GM18505 (cell line): ENCODE measurements at regions not wholly inside any gene's neighbourhood (a gene's known extent, or its start where the extent isn't known, plus 50 kb on each side); places are given as distances from the start of the nearest gene placed in this dataset.

Experiments
- ATAC-seq: cut with Tn5 transposase; IDR thresholded peaks from one replicate; pipeline ENCODE4 v1.9.1; 2021; ENCODE audit not compliant: unreplicated experiment
- POLR2A ChIP-seq: IDR thresholded peaks from 4 replicates; pipeline ENCODE4 v1.6.1; 2011; ENCODE audit warnings: borderline replicate concordance; ENCODE audit not compliant: insufficient read depth, insufficient read length; ENCODE audit errors: extremely low read depth

DNA sequence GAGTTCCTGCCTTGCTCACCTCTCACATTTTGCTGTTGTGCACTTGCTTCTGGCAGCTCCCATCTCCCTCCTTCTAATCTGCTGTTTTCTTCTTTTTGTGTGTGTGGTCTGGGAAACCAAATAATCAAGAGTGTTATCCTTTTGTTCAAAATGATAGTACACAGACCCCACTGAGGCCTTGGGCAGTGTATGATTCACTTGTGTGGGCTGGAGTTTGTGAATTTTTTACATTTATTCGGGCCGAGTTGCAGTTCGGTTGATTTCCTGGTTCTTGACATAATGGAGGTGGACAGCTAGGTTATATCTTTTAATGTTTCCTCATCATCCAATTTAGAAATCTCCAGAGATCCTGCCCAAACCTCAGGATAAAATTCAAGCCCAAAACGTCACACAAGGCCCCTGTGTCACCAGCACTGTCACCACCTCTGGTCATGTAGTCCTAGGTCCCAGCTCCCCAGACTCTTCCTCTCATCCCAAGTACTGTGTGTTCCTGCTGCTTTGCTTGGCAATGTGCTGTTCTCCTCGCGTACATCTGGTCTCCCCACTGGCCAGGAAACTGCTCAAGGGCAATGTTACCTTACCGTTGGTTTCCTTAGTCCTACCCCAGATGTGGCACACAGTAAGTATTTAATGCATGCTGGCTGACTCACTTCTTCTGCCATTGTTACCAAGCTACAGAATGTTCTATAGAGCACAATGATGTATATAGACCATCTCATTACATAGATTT, 55.7 kb upstream of the PHACTR2 start:
- no peak for TF ChIP-seq POLR2A
- no peak for ATAC-seq

DNA sequence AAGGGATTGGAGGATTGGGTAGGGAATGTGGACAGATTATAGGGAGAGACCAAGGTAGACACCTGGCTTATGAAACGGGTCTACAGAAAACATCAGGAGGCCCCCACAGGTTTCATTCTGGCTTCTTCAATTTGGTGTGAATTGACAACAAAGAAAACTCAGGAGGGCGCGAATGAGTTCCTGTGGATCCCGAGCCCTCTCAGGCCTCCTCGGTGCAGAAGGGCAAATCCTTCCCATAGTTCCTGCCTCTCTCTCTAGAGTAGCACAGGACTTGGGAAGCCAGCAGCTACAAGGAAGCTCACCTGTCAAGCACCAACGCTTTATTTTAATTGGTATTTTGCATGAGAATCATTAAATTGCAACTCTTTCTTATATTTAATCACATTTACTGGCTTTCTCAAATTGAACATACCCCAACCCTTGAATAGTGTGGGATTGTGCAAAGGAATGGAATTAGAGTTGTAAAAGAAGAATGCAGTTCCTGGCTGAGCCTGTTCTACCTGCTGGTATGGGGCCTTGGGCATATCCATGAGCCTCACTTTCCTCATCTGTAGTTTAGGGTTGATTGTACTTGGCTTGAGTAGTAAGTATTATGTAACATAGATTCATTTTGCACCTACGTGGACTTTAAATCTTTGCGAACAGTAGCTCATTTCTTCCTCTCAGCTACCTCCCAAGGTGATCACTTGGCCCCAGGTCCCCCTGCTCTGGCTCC, 56.4 kb upstream of the PHACTR2 start:
- ATAC-seq: no peak
- no peak for TF ChIP-seq POLR2A

DNA sequence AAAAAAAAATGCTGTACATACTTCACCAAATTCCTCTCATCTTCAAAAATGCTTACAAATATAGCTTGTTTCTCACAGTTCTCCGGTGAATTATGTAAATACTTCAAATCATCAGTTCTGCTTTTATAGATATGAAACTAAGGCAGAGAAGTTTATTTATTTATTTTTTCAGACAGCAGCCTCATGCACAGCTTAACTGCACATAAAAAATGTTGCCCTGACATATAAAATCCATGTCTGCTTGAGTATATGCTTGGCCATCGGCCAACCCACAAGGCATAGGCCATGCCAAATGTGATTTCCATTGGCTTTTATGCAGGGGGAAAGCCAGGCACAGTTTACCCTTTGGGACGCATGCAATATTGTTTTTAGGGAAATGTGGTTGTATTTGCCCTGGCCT, 57.3 kb upstream of the PHACTR2 start:
- ATAC-seq: no peak

GRCh38 chr6:143619824-143620401, 57.9 kb upstream of the PHACTR2 start:
- TF ChIP-seq POLR2A: no peak
- ATAC-seq: no peak

More for the DNA sequence above, 57.3 kb upstream of the PHACTR2 start:
- TF ChIP-seq POLR2A: no peak

- no peak for TF ChIP-seq POLR2A
- ATAC-seq: no peak
These were observed 61.0 kb upstream of the PHACTR2 start for GRCh38 chr6:143616741-143617140.

DNA sequence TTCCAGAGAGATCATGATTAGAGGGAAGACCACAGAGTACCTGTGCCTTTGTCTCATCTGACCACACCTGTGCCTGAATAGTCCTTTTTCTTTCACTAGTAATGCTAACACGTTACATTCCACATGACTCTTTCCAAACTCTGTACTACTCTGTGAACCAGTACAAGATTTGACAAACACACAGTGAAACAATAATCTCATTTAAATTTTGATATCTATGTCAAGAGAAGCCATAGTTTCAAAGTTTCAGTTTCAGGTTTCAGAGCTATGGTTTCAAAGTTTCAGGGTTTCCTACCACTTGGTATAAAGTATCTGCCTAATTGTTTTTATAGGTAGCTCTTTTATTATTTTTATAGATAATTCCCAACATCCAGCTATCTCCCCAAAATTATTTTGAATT, 62.0 kb upstream of the PHACTR2 start:
- TF ChIP-seq POLR2A: no peak
- no peak for ATAC-seq

- TF ChIP-seq POLR2A: no peak
- no peak for ATAC-seq
These were observed 63.5 kb upstream of the PHACTR2 start for GRCh38 chr6:143614235-143614634.

DNA sequence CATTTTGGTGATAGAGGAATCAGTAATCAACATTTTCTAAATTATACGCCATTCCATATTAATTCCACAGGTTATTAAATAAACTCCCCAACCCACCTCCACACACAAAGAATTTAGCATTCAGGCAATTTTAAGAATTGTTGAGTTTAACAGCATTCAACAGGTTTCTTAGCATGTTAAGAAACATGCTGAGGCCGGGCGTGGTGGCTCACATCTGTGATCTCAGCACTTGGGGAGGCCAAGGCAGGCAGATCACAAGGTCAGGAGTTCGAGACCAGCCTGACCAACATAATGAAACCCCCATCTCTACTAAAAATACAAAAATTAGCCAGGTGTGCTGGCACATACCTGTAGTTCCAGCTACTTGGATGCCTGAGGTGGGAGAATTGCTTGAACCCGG, 64.0 kb upstream of the PHACTR2 start:
- TF ChIP-seq POLR2A: no peak
- ATAC-seq: no peak

GRCh38 chr6:143612186-143612585, 65.6 kb upstream of the PHACTR2 start:
- TF ChIP-seq POLR2A: no peak
- no peak for ATAC-seq

GRCh38 chr6:143611580-143611979, 66.2 kb upstream of the PHACTR2 start:
- TF ChIP-seq POLR2A: no peak
- no peak for ATAC-seq

- no peak for TF ChIP-seq POLR2A
- no peak for ATAC-seq
These were observed 67.8 kb upstream of the PHACTR2 start for GRCh38 chr6:143609972-143610371.

GRCh38 chr6:143609501-143609900, 68.3 kb upstream of the PHACTR2 start:
- ATAC-seq: no peak
- no peak for TF ChIP-seq POLR2A

GRCh38 chr6:143608906-143609305, 68.9 kb upstream of the PHACTR2 start:
- TF ChIP-seq POLR2A: no peak
- no peak for ATAC-seq

DNA sequence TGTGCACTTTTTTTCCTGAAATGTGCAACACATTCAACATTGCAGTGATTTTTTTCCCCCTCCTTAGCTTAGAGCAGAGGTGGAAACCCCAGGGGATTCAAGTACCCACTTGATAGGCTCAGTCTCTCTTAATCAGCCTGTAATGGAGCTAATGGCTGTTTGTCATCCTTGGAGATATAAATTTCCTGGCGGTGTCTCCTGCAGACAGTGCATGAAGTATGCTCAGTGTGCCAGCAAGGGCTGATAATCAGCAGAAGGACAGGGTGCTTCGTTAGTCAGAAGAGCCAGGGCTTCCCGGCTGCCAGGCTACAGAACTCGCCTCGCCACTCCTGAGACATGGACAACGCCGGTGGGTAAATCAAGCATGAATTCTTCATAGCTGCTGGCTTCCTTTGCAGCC, 69.8 kb upstream of the PHACTR2 start:
- TF ChIP-seq POLR2A: no peak
- no peak for ATAC-seq
